ENCODE measurements at regions not wholly inside any gene's neighbourhood (a gene's known extent, or its start where the extent isn't known, plus 50 kb on each side); places are given as distances from the start of the nearest gene placed in this dataset.
A peak's percentile ranks its signal among the peaks of the same experiment; 100 is the strongest.
"Not testable (repeated sequence)": the region's sequence is repeated elsewhere in the genome, so short reads cannot be mapped to it uniquely, and the experiment has no call there.

DNA sequence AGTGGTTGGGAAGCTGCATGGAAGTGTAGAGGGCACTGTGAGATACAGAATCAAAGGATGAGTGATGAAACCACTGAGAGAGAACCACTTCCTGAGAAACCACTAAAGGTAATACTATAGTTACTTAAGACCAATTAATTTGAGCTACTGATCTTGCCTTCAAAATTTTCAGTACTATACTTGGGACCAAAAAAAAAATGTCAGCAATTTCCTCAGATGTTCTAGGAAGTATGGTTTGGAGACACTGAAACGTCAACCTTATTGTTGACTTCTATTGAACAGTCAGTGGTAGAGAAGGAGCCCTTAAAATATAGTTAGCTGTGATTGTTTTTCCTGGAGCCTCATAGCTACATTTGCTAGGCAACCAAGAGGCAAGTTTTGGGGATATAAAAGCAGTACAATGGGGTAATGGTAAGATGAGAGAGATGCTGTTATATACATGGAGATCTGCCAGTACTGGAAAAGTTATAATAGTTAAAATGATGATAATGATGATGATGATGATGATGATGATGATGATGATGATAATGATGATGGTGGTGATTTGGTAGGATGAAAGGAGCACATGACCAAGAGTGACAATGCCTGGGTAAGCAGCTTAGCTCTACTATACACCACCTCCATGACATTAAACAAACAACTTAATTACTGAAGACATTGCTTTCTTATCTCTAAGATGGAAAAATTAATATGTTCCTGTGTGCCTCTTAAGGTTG, 300.9 kb upstream of the G2E3 start:
- no peak for DNase-seq (ENCODE audit: low read depth in 1 of 2, low spot score in 1 of 2)

DNA sequence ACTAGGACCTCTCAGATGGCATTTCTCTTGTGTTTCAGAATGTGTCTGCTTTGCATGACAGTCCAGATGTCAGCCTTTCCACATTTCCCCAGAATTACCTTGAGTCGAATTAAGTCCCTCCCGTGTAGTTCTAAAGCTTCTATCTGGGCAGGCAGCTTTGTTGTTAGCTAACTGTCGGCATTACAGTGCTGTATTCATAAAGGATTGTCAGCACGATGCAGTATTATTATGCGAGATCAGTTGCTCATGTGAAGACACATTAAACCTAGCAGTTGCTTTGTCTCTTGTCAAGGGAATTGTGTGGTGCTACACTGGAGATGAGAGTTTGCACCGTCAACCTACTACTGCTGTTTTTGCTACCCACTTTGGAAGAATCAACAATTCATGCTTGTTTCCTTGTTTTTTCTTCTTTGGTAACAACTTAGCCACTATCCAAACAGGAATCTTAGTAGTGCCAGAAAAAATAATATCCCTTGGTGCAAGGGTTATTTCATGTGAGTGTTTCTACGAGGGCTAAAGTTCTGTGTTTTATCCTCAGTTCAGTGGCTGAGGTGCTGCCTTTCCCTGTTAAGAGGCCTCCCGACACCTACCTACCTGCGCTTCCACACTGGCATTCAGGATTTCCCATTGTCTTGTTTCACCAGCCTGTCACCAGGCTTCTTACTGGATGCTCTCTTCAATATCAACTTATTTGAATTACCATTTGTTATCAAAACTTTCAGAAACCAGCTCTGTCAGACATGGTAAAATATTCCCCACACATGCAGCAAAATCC, 297.9 kb upstream of the G2E3 start:
- DNase-seq (ENCODE audit: low read depth in 1 of 2, low spot score in 1 of 2): no peak

DNA sequence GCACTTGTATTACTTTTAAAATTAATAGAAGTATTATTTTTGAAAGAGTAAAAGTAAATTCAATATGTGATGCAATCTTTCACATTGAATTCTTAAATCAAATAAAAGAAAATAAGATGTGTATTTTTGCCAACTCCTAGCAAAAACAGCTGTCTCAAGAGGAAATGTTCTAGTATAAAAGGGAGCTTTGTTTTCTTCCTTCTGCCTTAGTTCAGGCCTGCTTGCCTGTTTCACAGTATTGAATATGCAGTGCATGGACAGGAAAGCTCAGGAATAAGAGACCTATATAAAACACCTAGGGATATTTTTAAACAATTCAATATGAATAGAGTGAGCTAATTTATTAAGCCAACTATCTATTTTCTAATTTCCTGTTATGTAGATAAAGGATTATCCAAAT, 294.8 kb upstream of the G2E3 start:
- no peak for DNase-seq (ENCODE audit: low read depth in 1 of 2, low spot score in 1 of 2)

DNA sequence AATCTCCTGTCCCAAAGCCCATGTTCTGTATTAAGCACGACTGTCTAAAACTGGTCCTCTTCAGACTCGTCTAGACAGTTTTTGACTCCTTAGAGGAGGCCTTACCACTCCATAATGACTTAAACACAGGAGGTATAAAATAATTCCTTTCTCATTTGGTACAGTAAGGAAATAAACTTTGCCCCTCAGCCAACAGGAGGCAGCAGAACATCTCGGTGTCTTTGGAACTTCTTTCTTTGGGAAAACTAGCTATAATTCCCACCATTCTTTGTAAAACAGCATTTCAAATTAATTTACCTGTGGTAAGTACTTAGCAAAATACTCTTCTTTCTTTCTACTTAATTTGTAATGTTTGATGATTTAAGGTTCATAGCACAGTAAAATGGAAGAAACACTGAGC, 292.7 kb upstream of the G2E3 start:
- no peak for DNase-seq (ENCODE audit: low read depth in 1 of 2, low spot score in 1 of 2)

- no peak for DNase-seq (ENCODE audit: low read depth in 1 of 2, low spot score in 1 of 2)
Measured at GRCh38 chr14:30267141-30267540, 291.8 kb upstream of the G2E3 start.

- DNase-seq (ENCODE audit: low read depth in 1 of 2, low spot score in 1 of 2): peak; percentile 1 to 41
Measured at GRCh38 chr14:30270200-30271161, 288.5 kb upstream of the G2E3 start.

- DNase-seq (ENCODE audit: low read depth in 1 of 2, low spot score in 1 of 2): no peak
Measured at GRCh38 chr14:30271811-30272323, 287.1 kb upstream of the G2E3 start.

DNA sequence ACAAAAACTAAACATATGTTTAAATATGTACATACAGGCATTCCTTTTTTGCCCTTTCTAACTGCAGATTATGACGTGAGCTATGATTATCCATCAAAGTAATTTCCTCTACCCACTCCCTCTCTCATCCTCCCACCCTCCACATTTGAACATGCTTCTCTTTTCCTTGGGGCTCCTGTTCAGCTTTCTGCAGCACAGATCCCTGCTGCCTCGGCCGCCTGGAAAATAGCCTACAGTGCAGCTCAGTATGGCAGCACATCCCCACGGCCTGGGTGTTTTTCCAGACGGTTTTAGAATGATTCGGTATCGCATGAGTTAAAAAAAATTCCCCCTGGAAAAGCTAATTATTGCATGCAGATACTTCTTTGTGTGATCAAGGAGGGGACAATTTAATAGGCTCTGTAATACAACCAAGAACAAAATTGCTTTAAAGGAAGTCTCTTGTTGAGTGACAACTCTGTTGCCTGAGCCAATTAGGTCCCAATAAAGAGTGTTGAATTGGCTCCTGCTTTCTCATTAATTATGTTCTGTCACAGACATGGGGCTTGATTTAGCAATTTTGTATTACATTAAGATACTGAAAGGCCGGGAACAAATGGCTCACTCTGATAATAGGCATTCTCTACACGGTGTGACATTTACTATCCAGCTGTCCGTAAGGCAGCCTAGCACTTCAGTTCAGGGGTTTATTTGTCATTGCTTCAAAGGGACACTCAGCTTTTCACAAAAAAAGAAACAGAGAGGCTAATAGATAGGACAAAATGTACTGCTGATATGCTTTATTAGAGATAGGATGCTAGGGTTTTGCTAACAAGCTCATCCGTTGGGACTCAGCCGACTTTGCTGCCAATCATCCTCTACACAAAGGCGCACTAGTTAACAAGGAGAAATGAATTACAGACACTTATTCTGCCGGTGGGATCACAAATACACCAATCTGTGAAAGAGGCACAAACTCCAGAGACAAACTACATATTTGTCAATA, 285.8 kb upstream of the G2E3 start:
- DNase-seq (ENCODE audit: low read depth in 1 of 2, low spot score in 1 of 2): no peak

DNA sequence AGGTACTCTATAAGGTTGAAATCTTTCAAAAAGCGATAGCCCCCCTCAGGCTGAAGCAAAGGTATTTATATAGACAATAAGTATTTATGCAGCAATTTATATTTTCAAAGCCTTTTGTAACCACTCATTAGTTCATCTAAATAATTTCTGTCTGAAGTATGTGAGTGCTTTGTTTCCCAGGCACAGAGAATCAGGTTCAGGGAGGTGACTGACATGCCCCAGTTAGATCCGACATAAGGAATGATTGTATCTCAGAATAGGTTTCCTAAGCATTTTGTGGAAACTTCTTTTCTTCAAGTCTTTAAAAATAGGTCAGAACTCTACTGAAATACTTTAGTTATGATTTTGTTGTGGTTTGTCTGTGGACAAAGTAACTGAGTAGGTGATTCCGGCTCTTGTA, 283.4 kb upstream of the G2E3 start:
- DNase-seq (ENCODE audit: low read depth in 1 of 2, low spot score in 1 of 2): no peak

DNA sequence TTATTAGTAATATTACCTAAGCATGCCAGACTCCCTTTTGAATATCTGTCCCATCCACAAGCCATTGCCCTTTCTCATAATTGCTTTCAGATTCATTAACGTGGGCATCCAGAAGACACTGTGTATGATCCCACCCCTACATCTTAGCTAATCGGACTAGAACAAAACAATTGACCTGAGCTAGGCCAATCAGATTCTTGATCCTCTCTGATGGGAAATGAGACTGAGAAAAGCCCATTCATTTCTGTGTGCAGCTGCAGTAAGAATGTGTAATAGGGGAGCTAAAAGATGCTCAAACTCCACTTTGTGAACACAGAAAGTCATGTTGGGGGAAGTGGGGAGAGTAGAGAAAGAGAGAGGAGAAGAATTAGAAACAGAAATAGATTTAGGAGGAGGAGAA, 281.7 kb upstream of the G2E3 start:
- DNase-seq (ENCODE audit: low read depth in 1 of 2, low spot score in 1 of 2): no peak

DNA sequence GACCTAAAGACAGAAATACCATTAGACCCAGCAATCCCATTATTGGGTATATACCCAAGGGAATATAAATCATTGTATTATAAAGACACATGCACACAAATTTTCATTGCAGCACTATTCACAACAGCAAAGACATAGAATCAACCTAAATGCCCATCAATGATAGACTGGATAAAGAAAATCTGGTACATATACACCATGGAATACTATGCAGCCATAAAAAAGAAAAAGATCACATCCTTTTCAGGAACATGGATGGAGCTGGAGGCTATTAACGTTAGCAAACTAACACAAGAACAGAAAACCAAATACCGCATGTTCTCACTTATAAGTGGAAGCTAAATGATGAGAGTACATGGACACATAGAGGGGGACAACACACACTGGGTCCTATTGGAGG, 280.1 kb upstream of the G2E3 start:
- not testable (repeated sequence) for DNase-seq (ENCODE audit: low read depth in 1 of 2, low spot score in 1 of 2)

DNA sequence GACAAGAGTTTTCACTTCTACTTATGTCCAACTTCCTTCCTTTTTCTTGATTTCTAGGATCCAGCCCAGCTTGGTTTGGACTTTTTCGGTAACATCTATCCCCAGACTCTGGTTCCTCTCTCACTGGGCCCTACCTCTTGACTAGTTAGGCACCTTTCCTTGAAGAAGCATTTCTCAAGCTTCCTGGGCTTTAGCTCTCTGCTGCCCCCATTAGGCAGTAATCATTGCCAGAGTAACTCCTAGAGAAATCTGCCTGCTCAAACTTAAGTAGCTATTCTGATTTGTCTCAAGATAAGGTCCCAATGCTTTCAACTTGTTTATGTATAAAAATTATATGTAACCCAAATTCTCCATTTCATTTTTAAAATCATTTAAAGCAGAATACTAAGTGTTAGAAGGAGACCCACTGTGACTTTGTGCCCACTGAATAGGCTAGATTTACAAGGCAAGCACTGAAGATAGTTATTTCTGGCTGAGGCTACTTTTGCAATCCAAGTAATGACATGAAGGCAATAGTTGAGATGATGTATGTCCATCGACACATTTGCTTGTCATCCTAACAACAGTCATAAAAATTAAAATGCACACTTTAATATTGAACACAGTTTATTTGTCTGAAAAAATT, 275.0 kb upstream of the G2E3 start:
- DNase-seq (ENCODE audit: low read depth in 1 of 2, low spot score in 1 of 2): no peak

- no peak for DNase-seq (ENCODE audit: low read depth in 1 of 2, low spot score in 1 of 2)
Measured at GRCh38 chr14:30284808-30285207, 274.1 kb upstream of the G2E3 start.

DNA sequence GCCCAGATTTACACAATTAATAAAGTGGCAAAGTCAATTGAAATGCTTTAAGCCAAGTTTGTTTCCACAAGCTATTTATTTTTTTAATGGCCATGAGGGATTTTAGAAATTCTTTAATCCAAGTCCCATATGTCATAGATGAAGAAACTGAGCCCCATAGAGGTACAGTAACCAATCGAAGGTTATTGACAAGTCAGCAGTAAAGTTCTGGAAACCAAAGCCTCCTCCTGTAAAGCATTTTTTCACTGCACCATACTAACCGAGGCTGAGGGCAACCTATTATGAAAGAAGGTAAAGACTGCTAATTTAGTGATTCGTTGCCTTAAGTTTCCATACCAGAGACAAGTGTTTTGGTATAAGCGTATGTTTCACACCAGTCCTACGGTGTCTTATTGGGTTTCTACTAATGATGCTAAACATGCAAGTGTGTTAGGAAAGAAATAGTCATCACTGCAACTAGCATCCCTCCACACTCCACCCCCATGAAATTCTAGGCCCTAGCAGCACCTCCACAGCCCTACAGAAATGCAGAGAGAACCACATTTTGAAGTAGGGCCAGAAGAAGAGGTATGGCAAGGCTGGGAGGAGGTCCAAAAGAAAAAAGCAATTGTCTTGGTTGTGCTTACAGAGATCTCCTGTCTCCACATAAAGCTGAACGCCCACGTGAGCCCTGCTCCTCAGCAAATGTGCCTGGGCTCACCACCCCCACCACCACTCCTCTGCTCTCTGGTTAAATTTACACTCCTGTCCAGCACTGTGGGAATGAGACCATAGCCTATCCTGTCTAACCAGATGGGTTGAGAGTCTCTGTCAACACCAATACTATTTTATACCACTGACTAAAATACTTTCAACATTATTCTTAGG, 271.1 kb upstream of the G2E3 start:
- no peak for DNase-seq (ENCODE audit: low read depth in 1 of 2, low spot score in 1 of 2)

- DNase-seq (ENCODE audit: low read depth in 1 of 2, low spot score in 1 of 2): no peak
Measured at GRCh38 chr14:30290001-30290400, 269.0 kb upstream of the G2E3 start.

DNA sequence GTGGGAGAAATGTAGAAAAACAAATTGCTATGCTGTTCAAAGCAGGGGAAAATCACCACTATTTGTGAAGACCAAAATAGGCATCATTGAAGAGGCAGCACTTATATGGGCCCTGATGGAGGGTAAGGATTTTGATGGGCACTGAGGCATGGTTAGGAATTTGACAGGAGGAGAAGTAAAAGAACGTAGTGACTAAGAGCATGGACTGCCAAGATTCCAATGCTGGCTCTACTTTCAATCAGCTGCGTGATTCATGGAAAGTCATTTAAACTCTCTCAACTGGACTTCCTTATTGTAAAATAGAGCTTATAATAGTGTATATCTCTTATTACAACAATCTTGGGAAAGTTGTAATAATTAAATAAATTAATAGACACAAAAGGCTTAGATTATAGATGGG, 267.7 kb upstream of the G2E3 start:
- DNase-seq (ENCODE audit: low read depth in 1 of 2, low spot score in 1 of 2): no peak

DNA sequence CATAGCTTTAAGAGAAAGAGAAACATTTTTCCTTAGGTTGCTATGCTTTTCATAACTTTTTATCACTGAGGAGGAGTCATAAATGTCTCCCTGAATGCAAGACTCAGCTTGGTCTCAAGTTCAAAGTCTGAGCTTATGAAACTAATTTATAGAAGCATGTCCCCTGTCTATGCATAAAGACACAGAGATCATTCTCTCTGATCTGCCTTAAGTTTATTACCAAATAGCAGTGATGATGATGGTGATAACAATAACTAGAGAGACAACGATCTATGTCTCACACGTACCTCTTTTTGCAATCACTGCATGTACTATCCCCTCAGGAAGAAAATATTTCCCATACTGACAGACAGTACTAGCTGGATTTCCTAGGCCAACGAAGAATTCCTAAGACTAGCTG, 266.4 kb upstream of the G2E3 start:
- no peak for DNase-seq (ENCODE audit: low read depth in 1 of 2, low spot score in 1 of 2)

- no peak for DNase-seq (ENCODE audit: low read depth in 1 of 2, low spot score in 1 of 2)
Measured at GRCh38 chr14:30295980-30296379, 263.0 kb upstream of the G2E3 start.

GRCh38 chr14:30296931-30297405, 262.0 kb upstream of the G2E3 start:
- DNase-seq (ENCODE audit: low read depth in 1 of 2, low spot score in 1 of 2): no peak
